DND-41 (cell line): ENCODE measurements at regions not wholly inside any gene's neighbourhood (a gene's known extent, or its start where the extent isn't known, plus 50 kb on each side); places are given as distances from the start of the nearest gene placed in this dataset.

Experiments
- EZH2 ChIP-seq: IDR thresholded peaks from 3 replicates; pipeline ENCODE4 v1.6.1; 2012; ENCODE audit warnings: borderline replicate concordance, low read depth, mild to moderate bottlenecking, moderate library complexity, low read length, inconsistent platforms; ENCODE audit not compliant: severe bottlenecking
- TF ChIP-seq, protein P1 (sequence below): IDR thresholded peaks from 2 replicates; pipeline ENCODE4 v1.5.1; 2012; ENCODE audit warnings: borderline replicate concordance, low read length, moderate library complexity, mild to moderate bottlenecking; ENCODE audit not compliant: poor library complexity, severe bottlenecking; ENCODE audit errors: extremely low read depth

DNA sequence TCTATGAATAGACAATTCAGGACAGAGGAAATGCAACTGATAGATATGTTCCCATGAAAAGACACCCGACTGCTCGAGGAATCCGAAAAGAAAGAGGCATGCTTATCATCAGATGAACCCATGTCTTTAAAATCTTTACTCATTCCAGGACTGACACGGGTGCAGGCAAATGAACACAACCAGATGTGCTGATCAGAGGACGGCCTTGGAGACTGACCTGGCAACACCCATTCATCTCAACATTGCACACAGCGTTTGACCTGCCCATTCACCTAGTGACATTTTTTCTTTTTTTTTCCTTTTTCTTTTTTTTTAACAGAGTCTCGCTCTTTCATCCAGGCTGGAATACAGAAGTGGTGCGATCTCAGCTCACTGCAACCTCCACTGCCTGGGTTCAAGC lies 377.5 kb downstream of the EIPR1 start:
- TF ChIP-seq, protein P1, sequence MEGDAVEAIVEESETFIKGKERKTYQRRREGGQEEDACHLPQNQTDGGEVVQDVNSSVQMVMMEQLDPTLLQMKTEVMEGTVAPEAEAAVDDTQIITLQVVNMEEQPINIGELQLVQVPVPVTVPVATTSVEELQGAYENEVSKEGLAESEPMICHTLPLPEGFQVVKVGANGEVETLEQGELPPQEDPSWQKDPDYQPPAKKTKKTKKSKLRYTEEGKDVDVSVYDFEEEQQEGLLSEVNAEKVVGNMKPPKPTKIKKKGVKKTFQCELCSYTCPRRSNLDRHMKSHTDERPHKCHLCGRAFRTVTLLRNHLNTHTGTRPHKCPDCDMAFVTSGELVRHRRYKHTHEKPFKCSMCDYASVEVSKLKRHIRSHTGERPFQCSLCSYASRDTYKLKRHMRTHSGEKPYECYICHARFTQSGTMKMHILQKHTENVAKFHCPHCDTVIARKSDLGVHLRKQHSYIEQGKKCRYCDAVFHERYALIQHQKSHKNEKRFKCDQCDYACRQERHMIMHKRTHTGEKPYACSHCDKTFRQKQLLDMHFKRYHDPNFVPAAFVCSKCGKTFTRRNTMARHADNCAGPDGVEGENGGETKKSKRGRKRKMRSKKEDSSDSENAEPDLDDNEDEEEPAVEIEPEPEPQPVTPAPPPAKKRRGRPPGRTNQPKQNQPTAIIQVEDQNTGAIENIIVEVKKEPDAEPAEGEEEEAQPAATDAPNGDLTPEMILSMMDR, result no peak
- no peak for TF ChIP-seq EZH2
